ENCODE measurements at regions not wholly inside any gene's neighbourhood (a gene's known extent, or its start where the extent isn't known, plus 50 kb on each side); places are given as distances from the start of the nearest gene placed in this dataset.

- DNase-seq (ENCODE audit: insufficient read length, low spot score, missing footprints) = peak; percentile 13
- no peak overlapping the region for H3K27ac ChIP-seq (ENCODE audit: low read depth, low read length)
- no peak overlapping the region for H3K4me3 ChIP-seq (ENCODE audit: insufficient read depth, low read length)
- H3K4me1 ChIP-seq (ENCODE audit: insufficient read depth, low read length) = peaks cover 7% of the 10 kb centered on the region
- H2AFZ ChIP-seq (ENCODE audit: low read length) = peak overlapping the region; percentile 56
- H3K36me3 ChIP-seq (ENCODE audit: insufficient read depth, low read length) = no peaks in the 10 kb centered on the region
- H3K9me3 ChIP-seq (ENCODE audit: low read depth, low read length) = no peaks in the 10 kb centered on the region
- H3K79me2 ChIP-seq (ENCODE audit: insufficient read depth, low read length) = no peaks in the 10 kb centered on the region
- H3K27me3 ChIP-seq (ENCODE audit: insufficient read depth, low read length) = no peaks in the 10 kb centered on the region
- peak overlapping the region; percentile 5 for H3K4me2 ChIP-seq (ENCODE audit: insufficient read depth, low read length)
- no peaks in the 10 kb centered on the region for H4K20me1 ChIP-seq (ENCODE audit: insufficient read depth, low read length)
- TF ChIP-seq CTCF (IDR thresholded peaks at IDR 0.05; ENCODE audit: extremely low read depth, low read depth, low read length) = no peak
These were observed 708.7 kb downstream of the UTRN start for GRCh38 chr6:144993870-144994269.

GRCh38 chr6:144997996-144998395, 712.9 kb downstream of the UTRN start:
- no peak for DNase-seq (ENCODE audit: insufficient read length, low spot score, missing footprints)
- Histone ChIP-seq H3K4me3 (ENCODE audit: insufficient read depth, low read length) (no peak overlapping the region), H3K4me1 (ENCODE audit: insufficient read depth, low read length) (peaks cover 7% of the 10 kb centered on the region), H3K79me2 (ENCODE audit: insufficient read depth, low read length) (no peaks in the 10 kb centered on the region), H2AFZ (ENCODE audit: low read length) (peak overlapping the region; percentile 17), H3K9me3 (ENCODE audit: low read depth, low read length) (no peaks in the 10 kb centered on the region), H3K27me3 (ENCODE audit: insufficient read depth, low read length) (no peaks in the 10 kb centered on the region), H3K27ac (ENCODE audit: low read depth, low read length) (no peak overlapping the region), H4K20me1 (ENCODE audit: insufficient read depth, low read length) (no peaks in the 10 kb centered on the region), H3K4me2 (ENCODE audit: insufficient read depth, low read length) (no peak overlapping the region), H3K36me3 (ENCODE audit: insufficient read depth, low read length) (no peaks in the 10 kb centered on the region)
- TF ChIP-seq CTCF (IDR thresholded peaks at IDR 0.05; ENCODE audit: extremely low read depth, low read depth, low read length) = no peak

- H3K27ac ChIP-seq (ENCODE audit: low read depth, low read length) = no peak overlapping the region
- H3K4me1 ChIP-seq (ENCODE audit: insufficient read depth, low read length) = peaks cover 1% of the 10 kb centered on the region
- H3K79me2 ChIP-seq (ENCODE audit: insufficient read depth, low read length) = no peaks in the 10 kb centered on the region
- H3K4me3 ChIP-seq (ENCODE audit: insufficient read depth, low read length) = no peak overlapping the region
- no peaks in the 10 kb centered on the region for H3K9me3 ChIP-seq (ENCODE audit: low read depth, low read length)
- no peaks in the 10 kb centered on the region for H3K36me3 ChIP-seq (ENCODE audit: insufficient read depth, low read length)
- H3K4me2 ChIP-seq (ENCODE audit: insufficient read depth, low read length) = no peak overlapping the region
- no peak for DNase-seq (ENCODE audit: insufficient read length, low spot score, missing footprints)
- no peaks in the 10 kb centered on the region for H3K27me3 ChIP-seq (ENCODE audit: insufficient read depth, low read length)
- no peak overlapping the region for H2AFZ ChIP-seq (ENCODE audit: low read length)
- H4K20me1 ChIP-seq (ENCODE audit: insufficient read depth, low read length) = no peaks in the 10 kb centered on the region
- no peak for TF ChIP-seq CTCF (IDR thresholded peaks at IDR 0.05; ENCODE audit: extremely low read depth, low read depth, low read length)
These were observed 714.0 kb downstream of the UTRN start for GRCh38 chr6:144999127-144999526.

GRCh38 chr6:145003145-145003544, 718.0 kb downstream of the UTRN start:
- no peak overlapping the region for H2AFZ ChIP-seq (ENCODE audit: low read length)
- H4K20me1 ChIP-seq (ENCODE audit: insufficient read depth, low read length) = no peaks in the 10 kb centered on the region
- H3K27ac ChIP-seq (ENCODE audit: low read depth, low read length) = no peak overlapping the region
- no peaks in the 10 kb centered on the region for H3K36me3 ChIP-seq (ENCODE audit: insufficient read depth, low read length)
- no peak for TF ChIP-seq CTCF (IDR thresholded peaks at IDR 0.05; ENCODE audit: extremely low read depth, low read depth, low read length)
- no peaks in the 10 kb centered on the region for H3K79me2 ChIP-seq (ENCODE audit: insufficient read depth, low read length)
- no peaks in the 10 kb centered on the region for H3K9me3 ChIP-seq (ENCODE audit: low read depth, low read length)
- H3K4me1 ChIP-seq (ENCODE audit: insufficient read depth, low read length) = no peaks in the 10 kb centered on the region
- no peak overlapping the region for H3K4me3 ChIP-seq (ENCODE audit: insufficient read depth, low read length)
- no peak overlapping the region for H3K4me2 ChIP-seq (ENCODE audit: insufficient read depth, low read length)
- DNase-seq (ENCODE audit: insufficient read length, low spot score, missing footprints) = no peak
- no peaks in the 10 kb centered on the region for H3K27me3 ChIP-seq (ENCODE audit: insufficient read depth, low read length)

Measured in osteoblast (primary cell).